ENCODE measurements at regions not wholly inside any gene's neighbourhood (a gene's known extent, or its start where the extent isn't known, plus 50 kb on each side); places are given as distances from the start of the nearest gene placed in this dataset.

DNA sequence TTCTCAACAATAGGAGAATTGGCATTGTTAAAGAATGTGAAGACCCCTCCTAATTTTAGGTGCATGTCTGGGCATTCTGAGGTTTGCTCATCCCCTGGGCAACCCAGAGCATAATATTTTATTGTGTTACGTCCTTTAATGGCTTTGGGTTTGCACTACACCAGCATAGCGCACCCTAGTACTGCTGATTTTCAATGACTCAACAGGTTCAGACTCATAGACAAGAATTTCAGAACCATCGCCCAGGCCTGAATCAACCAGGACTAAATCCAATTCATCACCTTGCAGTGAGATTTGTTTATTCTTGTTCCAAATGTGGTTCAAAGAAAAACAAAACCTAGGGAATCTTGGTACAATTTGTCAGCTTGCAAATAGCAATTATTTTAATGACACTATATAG, 137.8 kb upstream of the PHACTR1 start:
- TF ChIP-seq CTCF (IDR thresholded peaks at IDR 0.05; ENCODE audit: unreplicated experiment) = no peak
- Mint-ChIP-seq H3K27me3 (ENCODE audit: insufficient read depth, unreplicated experiment) (no peaks in the 10 kb centered on the region), H3K4me3 (ENCODE audit: unreplicated experiment) (no peak overlapping the region), H3K36me3 (ENCODE audit: insufficient read depth, unreplicated experiment) (no peaks in the 10 kb centered on the region), H3K9me3 (ENCODE audit: unreplicated experiment) (no peaks in the 10 kb centered on the region), H3K4me1 (ENCODE audit: insufficient read depth, unreplicated experiment) (peaks cover 45% of the 10 kb centered on the region), H3K27ac (ENCODE audit: low read depth, unreplicated experiment) (peak overlapping the region; percentile 91)
- CTCF ChIA-PET = interaction anchor here (0.6 to 2.6 kb wide), 2 partner anchors 79 to 289 kb away, joined by 3 to 7 read pairs; partner anchors contain the start of gene EDN1
- POLR2A ChIA-PET = interaction anchor here (0.6 to 4.3 kb wide), 13 partner anchors 8 to 289 kb away, joined by 3 to 28 read pairs (median 7); partner anchors contain the start of gene EDN1
- peak; percentile 43 for DNase-seq (ENCODE audit: unreplicated experiment)
- intact Hi-C loops (cut with micrococcal nuclease) = no loop called here
- BruUV-seq (replicated peaks) = no TSS peak

DNA sequence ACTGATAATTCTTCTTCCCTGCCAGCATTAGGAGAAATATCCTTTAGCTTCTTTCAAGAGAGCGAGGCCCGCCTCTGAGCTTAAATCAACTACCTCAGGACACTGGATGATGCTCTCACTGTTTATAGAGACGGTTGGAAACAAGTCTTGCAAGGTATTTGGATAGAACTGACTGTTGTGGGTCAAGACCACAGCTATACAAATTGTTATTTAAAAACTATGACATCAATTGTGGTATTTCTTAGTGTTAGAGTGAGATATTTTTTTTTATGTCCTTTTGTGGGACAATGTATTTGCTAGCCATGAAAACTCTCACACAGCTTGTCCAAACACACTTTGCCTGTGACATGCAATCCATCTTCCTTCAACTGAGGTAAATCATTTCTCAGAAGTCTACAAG, 136.3 kb upstream of the PHACTR1 start:
- Mint-ChIP-seq H3K4me1 (ENCODE audit: insufficient read depth, unreplicated experiment) (peaks cover 38% of the 10 kb centered on the region), H3K36me3 (ENCODE audit: insufficient read depth, unreplicated experiment) (no peaks in the 10 kb centered on the region), H3K27ac (ENCODE audit: low read depth, unreplicated experiment) (no peak overlapping the region), H3K27me3 (ENCODE audit: insufficient read depth, unreplicated experiment) (no peaks in the 10 kb centered on the region), H3K9me3 (ENCODE audit: unreplicated experiment) (no peaks in the 10 kb centered on the region), H3K4me3 (ENCODE audit: unreplicated experiment) (no peak overlapping the region)
- intact Hi-C loops (cut with micrococcal nuclease) = no loop called here
- TF ChIP-seq CTCF (IDR thresholded peaks at IDR 0.05; ENCODE audit: unreplicated experiment) = no peak
- ChIA-PET POLR2A (interaction anchor here (0.6 to 1.8 kb wide), 6 partner anchors 10 to 994 kb away, joined by 3 to 4 read pairs (median 3); partner anchors contain the start of genes EDN1 and SIRT5), CTCF (interaction anchor here (0.7 to 1.5 kb wide), 4 partner anchors 27 to 292 kb away, joined by 3 to 7 read pairs (median 4); partner anchors contain the start of gene EDN1)
- no TSS peak for BruUV-seq (replicated peaks)
- no peak for DNase-seq (ENCODE audit: unreplicated experiment)

- intact Hi-C loops (cut with micrococcal nuclease) = no loop called here
- peaks cover 19% of the 10 kb centered on the region for H3K4me1 Mint-ChIP-seq (ENCODE audit: insufficient read depth, unreplicated experiment)
- no peaks in the 10 kb centered on the region for H3K9me3 Mint-ChIP-seq (ENCODE audit: unreplicated experiment)
- TF ChIP-seq CTCF (IDR thresholded peaks at IDR 0.05; ENCODE audit: unreplicated experiment) = no peak
- H3K27ac Mint-ChIP-seq (ENCODE audit: low read depth, unreplicated experiment) = no peak overlapping the region
- no TSS peak for BruUV-seq (replicated peaks)
- DNase-seq (ENCODE audit: unreplicated experiment) = no peak
- ChIA-PET POLR2A (no interaction called here), CTCF (interaction anchor here (0.5 to 1.1 kb wide), 2 partner anchors 12 to 432 kb away, joined by 4 read pairs; no protein-coding TSS in a partner anchor)
- H3K36me3 Mint-ChIP-seq (ENCODE audit: insufficient read depth, unreplicated experiment) = no peaks in the 10 kb centered on the region
- no peaks in the 10 kb centered on the region for H3K27me3 Mint-ChIP-seq (ENCODE audit: insufficient read depth, unreplicated experiment)
- no peak overlapping the region for H3K4me3 Mint-ChIP-seq (ENCODE audit: unreplicated experiment)
These were observed 134.0 kb upstream of the PHACTR1 start for GRCh38 chr6:12582421-12583110.

DNA sequence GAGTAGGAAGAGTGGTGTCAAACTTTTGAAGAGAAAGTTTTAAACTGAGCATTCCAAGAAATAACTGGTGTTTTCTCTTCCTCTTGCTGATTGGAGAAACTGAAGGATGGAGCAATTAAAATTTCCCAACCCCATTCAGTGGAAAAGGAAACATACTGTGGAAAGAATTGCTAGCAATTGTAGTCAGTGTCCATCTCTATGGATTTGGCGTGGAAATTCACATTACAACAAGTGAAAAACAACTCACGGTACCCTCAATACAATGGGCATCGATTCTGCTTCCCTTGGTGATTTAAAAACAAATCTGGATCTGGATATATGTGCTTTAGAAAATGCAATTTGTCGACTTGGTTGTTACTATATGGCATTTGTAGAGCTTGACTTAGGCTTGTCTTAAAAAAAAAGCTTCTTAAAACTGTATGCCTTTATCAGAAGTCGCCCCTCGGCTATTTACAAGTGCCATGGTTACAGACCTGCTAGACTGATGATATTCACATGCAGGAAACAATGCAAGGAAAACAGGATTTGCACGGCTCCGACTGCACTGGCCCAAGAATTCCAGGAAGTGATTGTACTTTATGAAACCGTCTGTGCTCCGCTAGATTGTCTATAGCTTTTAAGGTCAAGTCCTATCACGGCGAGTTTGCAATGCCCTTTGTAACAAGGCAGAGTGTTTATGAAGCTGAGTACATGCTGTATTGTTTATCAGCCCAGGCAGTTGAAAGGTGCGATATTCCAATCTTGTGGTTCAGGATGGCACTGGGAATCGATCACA, 131.7 kb upstream of the PHACTR1 start:
- intact Hi-C loops (cut with micrococcal nuclease) = no loop called here
- no peaks in the 10 kb centered on the region for H3K36me3 Mint-ChIP-seq (ENCODE audit: insufficient read depth, unreplicated experiment)
- TF ChIP-seq CTCF (IDR thresholded peaks at IDR 0.05; ENCODE audit: unreplicated experiment) = no peak
- no peak overlapping the region for H3K27ac Mint-ChIP-seq (ENCODE audit: low read depth, unreplicated experiment)
- H3K4me1 Mint-ChIP-seq (ENCODE audit: insufficient read depth, unreplicated experiment) = no peaks in the 10 kb centered on the region
- BruUV-seq (replicated peaks) = no TSS peak
- ChIA-PET POLR2A (interaction anchor here (0.7 kb wide), 1 partner anchor 13 kb away, joined by 3 read pairs; no protein-coding TSS in a partner anchor), CTCF (interaction anchor here (0.6 to 1.1 kb wide), 4 partner anchors 13 to 659 kb away, joined by 3 to 6 read pairs (median 3); no protein-coding TSS in a partner anchor)
- DNase-seq (ENCODE audit: unreplicated experiment) = no peak
- H3K27me3 Mint-ChIP-seq (ENCODE audit: insufficient read depth, unreplicated experiment) = no peaks in the 10 kb centered on the region
- no peaks in the 10 kb centered on the region for H3K9me3 Mint-ChIP-seq (ENCODE audit: unreplicated experiment)
- H3K4me3 Mint-ChIP-seq (ENCODE audit: unreplicated experiment) = no peak overlapping the region
